ENCODE measurements at regions not wholly inside any gene's neighbourhood (a gene's known extent, or its start where the extent isn't known, plus 50 kb on each side); places are given as distances from the start of the nearest gene placed in this dataset.

DNA sequence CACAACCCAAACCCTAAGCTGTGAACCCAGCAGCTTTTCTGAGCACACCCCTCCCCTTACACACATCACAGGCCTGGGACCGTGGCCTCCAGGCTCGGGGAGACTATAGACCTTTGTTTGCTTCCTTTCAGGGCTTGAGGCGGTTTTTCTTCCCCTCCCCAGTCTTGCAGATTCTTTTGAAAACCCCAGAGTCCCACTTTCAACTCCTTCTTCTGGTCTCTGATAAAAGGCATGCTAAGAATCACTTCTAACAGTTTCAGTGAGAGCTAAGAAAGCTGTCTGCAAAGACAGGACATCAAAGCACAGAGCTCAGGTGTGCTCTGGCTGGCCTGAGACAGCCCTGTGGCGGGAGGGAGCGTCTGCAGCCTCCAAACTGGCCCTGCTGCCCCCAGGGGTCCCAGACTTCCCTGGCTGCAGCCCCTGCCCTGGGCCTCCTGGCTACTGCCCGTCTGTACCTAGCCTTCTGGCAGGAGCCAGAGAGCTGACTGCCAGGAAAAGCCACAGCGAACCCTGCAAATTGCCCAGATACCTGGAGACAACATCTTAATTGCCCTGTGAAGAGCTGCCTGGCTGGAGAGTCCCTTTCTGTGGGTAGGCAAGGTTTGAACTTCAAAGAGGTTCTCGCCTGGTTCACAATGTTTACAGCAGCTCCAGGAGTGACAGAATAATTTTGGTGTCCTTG lies 138.9 kb downstream of the GADD45G start (continued):
- TF ChIP-seq, protein P1, sequence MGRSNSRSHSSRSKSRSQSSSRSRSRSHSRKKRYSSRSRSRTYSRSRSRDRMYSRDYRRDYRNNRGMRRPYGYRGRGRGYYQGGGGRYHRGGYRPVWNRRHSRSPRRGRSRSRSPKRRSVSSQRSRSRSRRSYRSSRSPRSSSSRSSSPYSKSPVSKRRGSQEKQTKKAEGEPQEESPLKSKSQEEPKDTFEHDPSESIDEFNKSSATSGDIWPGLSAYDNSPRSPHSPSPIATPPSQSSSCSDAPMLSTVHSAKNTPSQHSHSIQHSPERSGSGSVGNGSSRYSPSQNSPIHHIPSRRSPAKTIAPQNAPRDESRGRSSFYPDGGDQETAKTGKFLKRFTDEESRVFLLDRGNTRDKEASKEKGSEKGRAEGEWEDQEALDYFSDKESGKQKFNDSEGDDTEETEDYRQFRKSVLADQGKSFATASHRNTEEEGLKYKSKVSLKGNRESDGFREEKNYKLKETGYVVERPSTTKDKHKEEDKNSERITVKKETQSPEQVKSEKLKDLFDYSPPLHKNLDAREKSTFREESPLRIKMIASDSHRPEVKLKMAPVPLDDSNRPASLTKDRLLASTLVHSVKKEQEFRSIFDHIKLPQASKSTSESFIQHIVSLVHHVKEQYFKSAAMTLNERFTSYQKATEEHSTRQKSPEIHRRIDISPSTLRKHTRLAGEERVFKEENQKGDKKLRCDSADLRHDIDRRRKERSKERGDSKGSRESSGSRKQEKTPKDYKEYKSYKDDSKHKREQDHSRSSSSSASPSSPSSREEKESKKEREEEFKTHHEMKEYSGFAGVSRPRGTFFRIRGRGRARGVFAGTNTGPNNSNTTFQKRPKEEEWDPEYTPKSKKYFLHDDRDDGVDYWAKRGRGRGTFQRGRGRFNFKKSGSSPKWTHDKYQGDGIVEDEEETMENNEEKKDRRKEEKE (IDR thresholded peaks at IDR 0.05): no peak
- no peak for TF ChIP-seq JUND (IDR thresholded peaks at IDR 0.05; ENCODE audit: low read depth, low read length)
- peak; percentile 1 for TF ChIP-seq GATAD2B (conservative IDR thresholded peaks at IDR 0.05; ENCODE audit: low read depth)
- TF ChIP-seq, protein P2, sequence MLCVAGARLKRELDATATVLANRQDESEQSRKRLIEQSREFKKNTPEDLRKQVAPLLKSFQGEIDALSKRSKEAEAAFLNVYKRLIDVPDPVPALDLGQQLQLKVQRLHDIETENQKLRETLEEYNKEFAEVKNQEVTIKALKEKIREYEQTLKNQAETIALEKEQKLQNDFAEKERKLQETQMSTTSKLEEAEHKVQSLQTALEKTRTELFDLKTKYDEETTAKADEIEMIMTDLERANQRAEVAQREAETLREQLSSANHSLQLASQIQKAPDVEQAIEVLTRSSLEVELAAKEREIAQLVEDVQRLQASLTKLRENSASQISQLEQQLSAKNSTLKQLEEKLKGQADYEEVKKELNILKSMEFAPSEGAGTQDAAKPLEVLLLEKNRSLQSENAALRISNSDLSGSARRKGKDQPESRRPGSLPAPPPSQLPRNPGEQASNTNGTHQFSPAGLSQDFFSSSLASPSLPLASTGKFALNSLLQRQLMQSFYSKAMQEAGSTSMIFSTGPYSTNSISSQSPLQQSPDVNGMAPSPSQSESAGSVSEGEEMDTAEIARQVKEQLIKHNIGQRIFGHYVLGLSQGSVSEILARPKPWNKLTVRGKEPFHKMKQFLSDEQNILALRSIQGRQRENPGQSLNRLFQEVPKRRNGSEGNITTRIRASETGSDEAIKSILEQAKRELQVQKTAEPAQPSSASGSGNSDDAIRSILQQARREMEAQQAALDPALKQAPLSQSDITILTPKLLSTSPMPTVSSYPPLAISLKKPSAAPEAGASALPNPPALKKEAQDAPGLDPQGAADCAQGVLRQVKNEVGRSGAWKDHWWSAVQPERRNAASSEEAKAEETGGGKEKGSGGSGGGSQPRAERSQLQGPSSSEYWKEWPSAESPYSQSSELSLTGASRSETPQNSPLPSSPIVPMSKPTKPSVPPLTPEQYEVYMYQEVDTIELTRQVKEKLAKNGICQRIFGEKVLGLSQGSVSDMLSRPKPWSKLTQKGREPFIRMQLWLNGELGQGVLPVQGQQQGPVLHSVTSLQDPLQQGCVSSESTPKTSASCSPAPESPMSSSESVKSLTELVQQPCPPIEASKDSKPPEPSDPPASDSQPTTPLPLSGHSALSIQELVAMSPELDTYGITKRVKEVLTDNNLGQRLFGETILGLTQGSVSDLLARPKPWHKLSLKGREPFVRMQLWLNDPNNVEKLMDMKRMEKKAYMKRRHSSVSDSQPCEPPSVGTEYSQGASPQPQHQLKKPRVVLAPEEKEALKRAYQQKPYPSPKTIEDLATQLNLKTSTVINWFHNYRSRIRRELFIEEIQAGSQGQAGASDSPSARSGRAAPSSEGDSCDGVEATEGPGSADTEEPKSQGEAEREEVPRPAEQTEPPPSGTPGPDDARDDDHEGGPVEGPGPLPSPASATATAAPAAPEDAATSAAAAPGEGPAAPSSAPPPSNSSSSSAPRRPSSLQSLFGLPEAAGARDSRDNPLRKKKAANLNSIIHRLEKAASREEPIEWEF (IDR thresholded peaks at IDR 0.05; ENCODE audit: insufficient replicate concordance, low read depth, low read length): no peak
- TF ChIP-seq CHD2 (IDR thresholded peaks at IDR 0.05; ENCODE audit: borderline replicate concordance, low read depth, low read length): 0 out of 2 replicates have a peak, but pooled peaks have one; percentile 31
- TF ChIP-seq, protein P3, sequence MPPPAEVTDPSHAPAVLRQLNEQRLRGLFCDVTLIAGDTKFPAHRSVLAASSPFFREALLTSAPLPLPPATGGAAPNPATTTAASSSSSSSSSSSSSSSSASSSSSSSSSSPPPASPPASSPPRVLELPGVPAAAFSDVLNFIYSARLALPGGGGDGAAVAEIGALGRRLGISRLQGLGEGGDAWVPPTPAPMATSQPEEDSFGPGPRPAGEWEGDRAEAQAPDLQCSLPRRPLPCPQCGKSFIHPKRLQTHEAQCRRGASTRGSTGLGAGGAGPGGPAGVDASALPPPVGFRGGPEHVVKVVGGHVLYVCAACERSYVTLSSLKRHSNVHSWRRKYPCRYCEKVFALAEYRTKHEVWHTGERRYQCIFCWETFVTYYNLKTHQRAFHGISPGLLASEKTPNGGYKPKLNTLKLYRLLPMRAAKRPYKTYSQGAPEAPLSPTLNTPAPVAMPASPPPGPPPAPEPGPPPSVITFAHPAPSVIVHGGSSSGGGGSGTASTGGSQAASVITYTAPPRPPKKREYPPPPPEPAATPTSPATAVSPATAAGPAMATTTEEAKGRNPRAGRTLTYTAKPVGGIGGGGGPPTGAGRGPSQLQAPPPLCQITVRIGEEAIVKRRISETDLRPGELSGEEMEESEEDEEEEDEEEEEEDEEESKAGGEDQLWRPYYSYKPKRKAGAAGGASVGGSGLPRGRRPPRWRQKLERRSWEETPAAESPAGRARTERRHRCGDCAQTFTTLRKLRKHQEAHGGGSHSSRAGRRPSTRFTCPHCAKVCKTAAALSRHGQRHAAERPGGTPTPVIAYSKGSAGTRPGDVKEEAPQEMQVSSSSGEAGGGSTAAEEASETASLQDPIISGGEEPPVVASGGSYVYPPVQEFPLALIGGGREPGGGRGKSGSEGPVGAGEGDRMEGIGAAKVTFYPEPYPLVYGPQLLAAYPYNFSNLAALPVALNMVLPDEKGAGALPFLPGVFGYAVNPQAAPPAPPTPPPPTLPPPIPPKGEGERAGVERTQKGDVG (CRISPR knock-in tag; IDR thresholded peaks at IDR 0.05): no peak
- no peak for TF ChIP-seq SREBF1 (IDR thresholded peaks at IDR 0.05; ENCODE audit: low read length)
- TF ChIP-seq RUNX3 (IDR thresholded peaks at IDR 0.05; ENCODE audit: low read length): no peak
- no peak for TF ChIP-seq WRNIP1 (IDR thresholded peaks at IDR 0.05; ENCODE audit: borderline replicate concordance, low read depth, low read length)
- TF ChIP-seq, protein P4, sequence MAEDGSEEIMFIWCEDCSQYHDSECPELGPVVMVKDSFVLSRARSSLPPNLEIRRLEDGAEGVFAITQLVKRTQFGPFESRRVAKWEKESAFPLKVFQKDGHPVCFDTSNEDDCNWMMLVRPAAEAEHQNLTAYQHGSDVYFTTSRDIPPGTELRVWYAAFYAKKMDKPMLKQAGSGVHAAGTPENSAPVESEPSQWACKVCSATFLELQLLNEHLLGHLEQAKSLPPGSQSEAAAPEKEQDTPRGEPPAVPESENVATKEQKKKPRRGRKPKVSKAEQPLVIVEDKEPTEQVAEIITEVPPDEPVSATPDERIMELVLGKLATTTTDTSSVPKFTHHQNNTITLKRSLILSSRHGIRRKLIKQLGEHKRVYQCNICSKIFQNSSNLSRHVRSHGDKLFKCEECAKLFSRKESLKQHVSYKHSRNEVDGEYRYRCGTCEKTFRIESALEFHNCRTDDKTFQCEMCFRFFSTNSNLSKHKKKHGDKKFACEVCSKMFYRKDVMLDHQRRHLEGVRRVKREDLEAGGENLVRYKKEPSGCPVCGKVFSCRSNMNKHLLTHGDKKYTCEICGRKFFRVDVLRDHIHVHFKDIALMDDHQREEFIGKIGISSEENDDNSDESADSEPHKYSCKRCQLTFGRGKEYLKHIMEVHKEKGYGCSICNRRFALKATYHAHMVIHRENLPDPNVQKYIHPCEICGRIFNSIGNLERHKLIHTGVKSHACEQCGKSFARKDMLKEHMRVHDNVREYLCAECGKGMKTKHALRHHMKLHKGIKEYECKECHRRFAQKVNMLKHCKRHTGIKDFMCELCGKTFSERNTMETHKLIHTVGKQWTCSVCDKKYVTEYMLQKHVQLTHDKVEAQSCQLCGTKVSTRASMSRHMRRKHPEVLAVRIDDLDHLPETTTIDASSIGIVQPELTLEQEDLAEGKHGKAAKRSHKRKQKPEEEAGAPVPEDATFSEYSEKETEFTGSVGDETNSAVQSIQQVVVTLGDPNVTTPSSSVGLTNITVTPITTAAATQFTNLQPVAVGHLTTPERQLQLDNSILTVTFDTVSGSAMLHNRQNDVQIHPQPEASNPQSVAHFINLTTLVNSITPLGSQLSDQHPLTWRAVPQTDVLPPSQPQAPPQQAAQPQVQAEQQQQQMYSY (CRISPR knock-in tag; IDR thresholded peaks at IDR 0.05): no peak
- peak; percentile 45; the same call in 1 of the 2 replicates for TF ChIP-seq DPF2 (IDR thresholded peaks at IDR 0.05)
- TF ChIP-seq SPI1 (IDR thresholded peaks at IDR 0.05; ENCODE audit: borderline replicate concordance, insufficient read depth, low read depth, low read length): no peak
- TF ChIP-seq POU2F2 (IDR thresholded peaks at IDR 0.05; ENCODE audit: borderline replicate concordance, low read depth, low read length): no peak
